ENCODE measurements at regions not wholly inside any gene's neighbourhood (a gene's known extent, or its start where the extent isn't known, plus 50 kb on each side); places are given as distances from the start of the nearest gene placed in this dataset.

GRCh38 chr4:22869235-22869634 is 176.5 kb downstream of the GBA3 start:
- H3K4me3 ChIP-seq (ENCODE audit: low read depth, low read length) = no peak overlapping the region
- TF ChIP-seq CTCF (IDR thresholded peaks at IDR 0.05; ENCODE audit: insufficient read depth, low read length) = no peak
- no peak for DNase-seq (ENCODE audit: low read depth)
